HG03159 (cell line): ENCODE measurements at regions not wholly inside any gene's neighbourhood (a gene's known extent, or its start where the extent isn't known, plus 50 kb on each side); places are given as distances from the start of the nearest gene placed in this dataset.
"Not testable (repeated sequence)": the region's sequence is repeated elsewhere in the genome, so short reads cannot be mapped to it uniquely, and the experiment has no call there.

Experiments used
- ATAC-seq: cut with Tn5 transposase; IDR thresholded peaks from one replicate; pipeline ENCODE4 v1.9.1; 2021; ENCODE audit warnings: mild to moderate bottlenecking, moderate library complexity; ENCODE audit not compliant: unreplicated experiment

- no peak for ATAC-seq
These were observed 242.3 kb upstream of the ROBO1 start for GRCh38 chr3:80010021-80010571.

- no peak for ATAC-seq
These were observed 239.7 kb upstream of the ROBO1 start for GRCh38 chr3:80007522-80007921.

- no peak for ATAC-seq
These were observed 238.5 kb upstream of the ROBO1 start for GRCh38 chr3:80006315-80006714.

- no peak for ATAC-seq
These were observed 232.2 kb upstream of the ROBO1 start for GRCh38 chr3:80000022-80000421.

GRCh38 chr3:79994397-79994796 lies 226.6 kb upstream of the ROBO1 start:
- ATAC-seq = no peak

GRCh38 chr3:79986338-79986737 lies 218.5 kb upstream of the ROBO1 start:
- no peak for ATAC-seq

- ATAC-seq = no peak
These were observed 218.0 kb upstream of the ROBO1 start for GRCh38 chr3:79985816-79986215.

GRCh38 chr3:79983118-79983517 lies 215.3 kb upstream of the ROBO1 start:
- no peak for ATAC-seq

- ATAC-seq = no peak
These were observed 212.2 kb upstream of the ROBO1 start for GRCh38 chr3:79979990-79980389.

GRCh38 chr3:79976466-79976865 lies 208.7 kb upstream of the ROBO1 start:
- no peak for ATAC-seq

- no peak for ATAC-seq
These were observed 206.3 kb upstream of the ROBO1 start for GRCh38 chr3:79973917-79974595.

GRCh38 chr3:79973482-79973881 lies 205.7 kb upstream of the ROBO1 start:
- ATAC-seq = no peak

GRCh38 chr3:79968418-79968817 lies 200.6 kb upstream of the ROBO1 start:
- no peak for ATAC-seq

GRCh38 chr3:79960594-79960993 lies 192.8 kb upstream of the ROBO1 start:
- no peak for ATAC-seq

GRCh38 chr3:79957066-79957465 lies 189.3 kb upstream of the ROBO1 start:
- ATAC-seq = no peak

- no peak for ATAC-seq
These were observed 187.0 kb upstream of the ROBO1 start for GRCh38 chr3:79954756-79955155.

GRCh38 chr3:79953591-79954101 lies 185.8 kb upstream of the ROBO1 start:
- no peak for ATAC-seq

GRCh38 chr3:79951426-79951825 lies 183.6 kb upstream of the ROBO1 start:
- ATAC-seq = not testable (repeated sequence)

- no peak for ATAC-seq
These were observed 180.2 kb upstream of the ROBO1 start for GRCh38 chr3:79947957-79948356.

GRCh38 chr3:79947469-79947868 lies 179.7 kb upstream of the ROBO1 start:
- ATAC-seq = no peak

- ATAC-seq = no peak
These were observed 169.8 kb upstream of the ROBO1 start for GRCh38 chr3:79937567-79937966.

GRCh38 chr3:79930196-79930595 lies 162.4 kb upstream of the ROBO1 start:
- ATAC-seq = no peak
